ENCODE measurements at regions not wholly inside any gene's neighbourhood (a gene's known extent, or its start where the extent isn't known, plus 50 kb on each side); places are given as distances from the start of the nearest gene placed in this dataset.

GRCh38 chr15:31845791-31846190 is 184.5 kb upstream of the CHRNA7 start:
- ChIA-PET POLR2A (no interaction called here), CTCF (no interaction called here)
- no peaks in the 10 kb centered on the region for H3K4me1 ChIP-seq (ENCODE audit: control insufficient read depth in 2 of 2, insufficient read depth in 2 of 2, low read length in 2 of 2)
- no peak for DNase-seq
- no peaks in the 10 kb centered on the region for H3K9me3 ChIP-seq (ENCODE audit: control insufficient read depth in 2 of 3, low read length in 3 of 3)
- H3K4me3 ChIP-seq (ENCODE audit: low read length), result no peak overlapping the region
- Mint-ChIP-seq H3K4me1 (peaks cover 0 to 4% (median 0%) of the 10 kb centered on the region in 7 donors), H3K36me3 (peaks cover 0 to 7% (median 0%) of the 10 kb centered on the region in 5 donors), H3K4me3 (no peak overlapping the region), H3K27me3 (peaks cover 0 to 18% (median 17%) of the 10 kb centered on the region in 5 donors), H3K27ac (no peak overlapping the region), H3K9me3 (peaks cover 0 to 15% (median 4%) of the 10 kb centered on the region in 11 donors)
- H3K27ac ChIP-seq (ENCODE audit: low read depth, low read length), result no peak overlapping the region
- no peaks in the 10 kb centered on the region for H3K27me3 ChIP-seq (ENCODE audit: control insufficient read depth in 2 of 2, insufficient read depth in 2 of 2, low read length in 2 of 2)
- intact Hi-C loops (cut with micrococcal nuclease), result no loop called here
- H3K36me3 ChIP-seq (ENCODE audit: control insufficient read depth in 2 of 3, insufficient read depth in 3 of 3, low read length in 3 of 3), result no peaks in the 10 kb centered on the region
- ATAC-seq, result no peak

GRCh38 chr15:31847961-31848360 is 182.4 kb upstream of the CHRNA7 start:
- POLR2A ChIA-PET, result no interaction called here

DNA sequence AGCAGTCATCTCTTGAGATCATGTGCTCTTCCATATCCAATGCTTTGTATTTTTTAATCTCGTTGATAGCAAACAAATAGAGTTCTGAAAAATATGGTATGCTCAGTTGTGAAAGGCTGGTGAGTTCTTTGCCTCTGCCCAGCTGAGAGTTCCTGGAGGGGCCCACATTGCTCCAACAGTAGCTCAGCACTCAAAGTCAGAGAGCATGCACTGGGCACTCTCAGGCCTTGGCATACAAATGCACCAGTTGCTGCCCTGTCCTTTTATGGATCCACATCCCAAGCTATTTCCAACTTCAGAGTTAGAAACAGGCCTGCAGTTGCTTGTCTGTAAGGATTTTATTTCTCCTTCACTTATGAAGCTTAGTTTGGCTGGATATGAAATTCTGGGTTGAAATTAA is 181.7 kb upstream of the CHRNA7 start:
- CTCF ChIA-PET, result no interaction called here
- Mint-ChIP-seq H3K36me3 (peaks cover 0 to 13% (median 0%) of the 10 kb centered on the region in 5 donors), H3K27ac (no peak overlapping the region), H3K4me3 (no peak overlapping the region), H3K9me3 (peaks cover 2 to 29% (median 8%) of the 10 kb centered on the region in 11 donors), H3K27me3 (peaks cover 0 to 28% (median 23%) of the 10 kb centered on the region in 5 donors), H3K4me1 (peaks cover 0 to 4% (median 0%) of the 10 kb centered on the region in 7 donors)
- no peak for DNase-seq
- Histone ChIP-seq H3K4me1 (ENCODE audit: control insufficient read depth in 2 of 2, insufficient read depth in 2 of 2, low read length in 2 of 2) (no peaks in the 10 kb centered on the region), H3K27ac (ENCODE audit: low read depth, low read length) (no peak overlapping the region), H3K36me3 (ENCODE audit: control insufficient read depth in 2 of 3, insufficient read depth in 3 of 3, low read length in 3 of 3) (no peaks in the 10 kb centered on the region), H3K9me3 (ENCODE audit: control insufficient read depth in 2 of 3, low read length in 3 of 3) (no peaks in the 10 kb centered on the region), H3K27me3 (ENCODE audit: control insufficient read depth in 2 of 2, insufficient read depth in 2 of 2, low read length in 2 of 2) (no peaks in the 10 kb centered on the region), H3K4me3 (ENCODE audit: low read length) (no peak overlapping the region)
- POLR2A ChIA-PET, result no interaction called here
- no peak for ATAC-seq
- intact Hi-C loops (cut with micrococcal nuclease), result no loop called here

More at GRCh38 chr15:31847961-31848360, 182.4 kb upstream of the CHRNA7 start:
- no peak for ATAC-seq
- Histone ChIP-seq H3K4me1 (ENCODE audit: control insufficient read depth in 2 of 2, insufficient read depth in 2 of 2, low read length in 2 of 2) (no peaks in the 10 kb centered on the region), H3K27me3 (ENCODE audit: control insufficient read depth in 2 of 2, insufficient read depth in 2 of 2, low read length in 2 of 2) (no peaks in the 10 kb centered on the region), H3K27ac (ENCODE audit: low read depth, low read length) (no peak overlapping the region), H3K4me3 (ENCODE audit: low read length) (no peak overlapping the region), H3K9me3 (ENCODE audit: control insufficient read depth in 2 of 3, low read length in 3 of 3) (no peaks in the 10 kb centered on the region), H3K36me3 (ENCODE audit: control insufficient read depth in 2 of 3, insufficient read depth in 3 of 3, low read length in 3 of 3) (no peaks in the 10 kb centered on the region)
- Mint-ChIP-seq H3K4me1 (peaks cover 0 to 4% (median 0%) of the 10 kb centered on the region in 7 donors), H3K36me3 (peaks cover 0 to 13% (median 0%) of the 10 kb centered on the region in 5 donors), H3K27me3 (peaks cover 0 to 23% (median 17%) of the 10 kb centered on the region in 5 donors), H3K4me3 (no peak overlapping the region), H3K9me3 (peaks cover 2 to 22% (median 8%) of the 10 kb centered on the region in 11 donors), H3K27ac (no peak overlapping the region)
- DNase-seq, result no peak
- CTCF ChIA-PET, result no interaction called here
- intact Hi-C loops (cut with micrococcal nuclease), result no loop called here

GRCh38 chr15:31852933-31853799 is 177.1 kb upstream of the CHRNA7 start:
- H3K4me1 Mint-ChIP-seq, result no peaks in the 10 kb centered on the region
- Histone ChIP-seq H3K27ac (ENCODE audit: low read depth, low read length) (no peak overlapping the region), H3K27me3 (ENCODE audit: control insufficient read depth in 2 of 2, insufficient read depth in 2 of 2, low read length in 2 of 2) (no peaks in the 10 kb centered on the region), H3K36me3 (ENCODE audit: control insufficient read depth in 2 of 3, insufficient read depth in 3 of 3, low read length in 3 of 3) (no peaks in the 10 kb centered on the region), H3K4me1 (ENCODE audit: control insufficient read depth in 2 of 2, insufficient read depth in 2 of 2, low read length in 2 of 2) (no peaks in the 10 kb centered on the region), H3K4me3 (ENCODE audit: low read length) (no peak overlapping the region), H3K9me3 (ENCODE audit: control insufficient read depth in 2 of 3, low read length in 3 of 3) (no peaks in the 10 kb centered on the region)
- H3K9me3 Mint-ChIP-seq, result peaks cover 2 to 40% (median 13%) of the 10 kb centered on the region in 11 donors
- peaks cover 16 to 32% (median 17%) of the 10 kb centered on the region in 5 donors for H3K27me3 Mint-ChIP-seq
- intact Hi-C loops (cut with micrococcal nuclease), result no loop called here
- ChIA-PET POLR2A (no interaction called here), CTCF (no interaction called here)
- no peak for DNase-seq
- peaks cover 0 to 15% (median 0%) of the 10 kb centered on the region in 5 donors for H3K36me3 Mint-ChIP-seq
- ATAC-seq, result no peak
- H3K27ac Mint-ChIP-seq, result no peak overlapping the region
- no peak overlapping the region for H3K4me3 Mint-ChIP-seq

DNA sequence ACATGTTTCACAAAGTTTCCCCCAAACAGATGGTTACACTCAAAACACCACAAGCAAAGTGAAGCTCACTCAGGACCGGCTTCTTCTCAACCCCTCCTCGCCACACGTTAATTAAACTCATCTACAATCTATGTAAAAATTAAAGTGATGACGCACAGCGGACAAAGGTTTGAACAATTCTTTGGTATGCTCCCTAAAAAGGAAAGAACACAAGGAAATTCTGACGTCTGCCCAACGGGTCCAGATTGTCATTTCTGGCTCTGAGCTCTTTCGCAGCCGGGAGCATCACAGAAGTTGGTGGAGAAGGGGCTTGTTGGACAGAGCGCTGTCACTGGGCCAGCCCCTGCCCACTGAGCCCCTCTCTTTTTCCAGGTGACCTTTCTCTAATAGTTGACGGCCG is 173.7 kb upstream of the CHRNA7 start:
- ChIA-PET CTCF (no interaction called here), POLR2A (no interaction called here)
- ATAC-seq (no peak), DNase-seq (no peak)
- Mint-ChIP-seq H3K36me3 (peaks cover 0 to 5% (median 0%) of the 10 kb centered on the region in 5 donors), H3K4me1 (no peaks in the 10 kb centered on the region), H3K4me3 (no peak overlapping the region), H3K9me3 (peaks cover 0 to 18% (median 3%) of the 10 kb centered on the region in 11 donors), H3K27ac (no peak overlapping the region), H3K27me3 (peaks cover 13 to 24% (median 16%) of the 10 kb centered on the region in 5 donors)
- no peaks in the 10 kb centered on the region for H3K4me1 ChIP-seq (ENCODE audit: control insufficient read depth in 2 of 2, insufficient read depth in 2 of 2, low read length in 2 of 2)
- no peak overlapping the region for H3K27ac ChIP-seq (ENCODE audit: low read depth, low read length)
- H3K27me3 ChIP-seq (ENCODE audit: control insufficient read depth in 2 of 2, insufficient read depth in 2 of 2, low read length in 2 of 2), result no peaks in the 10 kb centered on the region
- no peaks in the 10 kb centered on the region for H3K9me3 ChIP-seq (ENCODE audit: control insufficient read depth in 2 of 3, low read length in 3 of 3)
- intact Hi-C loops (cut with micrococcal nuclease), result no loop called here
- no peaks in the 10 kb centered on the region for H3K36me3 ChIP-seq (ENCODE audit: control insufficient read depth in 2 of 3, insufficient read depth in 3 of 3, low read length in 3 of 3)
- H3K4me3 ChIP-seq (ENCODE audit: low read length), result no peak overlapping the region

DNA sequence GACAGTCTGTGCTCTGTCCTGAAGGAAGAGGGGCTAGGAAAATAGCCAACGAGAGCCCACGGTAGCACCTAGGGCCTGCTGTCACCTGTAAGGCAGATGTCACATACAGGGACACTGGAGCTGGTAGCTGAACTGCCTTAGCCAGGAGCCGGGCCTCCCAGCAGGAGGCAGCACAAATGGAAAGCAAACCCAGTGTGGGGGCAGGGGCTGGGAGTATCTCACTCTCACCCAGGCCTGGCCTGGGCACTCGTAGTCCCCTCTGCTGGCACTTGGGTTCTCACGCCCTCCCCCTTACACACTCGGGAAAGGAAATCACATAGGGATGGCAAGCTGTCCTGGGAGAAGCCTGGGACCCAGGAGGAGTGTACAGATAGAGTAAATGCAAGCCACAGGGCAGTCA is 173.1 kb upstream of the CHRNA7 start:
- peaks cover 0 to 5% (median 0%) of the 10 kb centered on the region in 5 donors for H3K36me3 Mint-ChIP-seq
- peaks cover 13 to 27% (median 18%) of the 10 kb centered on the region in 5 donors for H3K27me3 Mint-ChIP-seq
- POLR2A ChIA-PET, result no interaction called here

GRCh38 chr15:31858026-31858425 is 172.3 kb upstream of the CHRNA7 start:
- DNase-seq (no peak), ATAC-seq (no peak)
- intact Hi-C loops (cut with micrococcal nuclease), result no loop called here
- POLR2A ChIA-PET, result no interaction called here
- H3K27ac ChIP-seq (ENCODE audit: low read depth, low read length), result no peak overlapping the region
- no peaks in the 10 kb centered on the region for H3K9me3 ChIP-seq (ENCODE audit: control insufficient read depth in 2 of 3, low read length in 3 of 3)
- Mint-ChIP-seq H3K4me1 (no peaks in the 10 kb centered on the region), H3K4me3 (no peak overlapping the region), H3K36me3 (peaks cover 0 to 5% (median 0%) of the 10 kb centered on the region in 5 donors), H3K27me3 (peaks cover 14 to 31% (median 20%) of the 10 kb centered on the region in 5 donors), H3K27ac (no peak overlapping the region), H3K9me3 (peaks cover 0 to 17% (median 3%) of the 10 kb centered on the region in 11 donors)
- no peaks in the 10 kb centered on the region for H3K27me3 ChIP-seq (ENCODE audit: control insufficient read depth in 2 of 2, insufficient read depth in 2 of 2, low read length in 2 of 2)
- no peaks in the 10 kb centered on the region for H3K4me1 ChIP-seq (ENCODE audit: control insufficient read depth in 2 of 2, insufficient read depth in 2 of 2, low read length in 2 of 2)
- CTCF ChIA-PET, result no interaction called here
- no peak overlapping the region for H3K4me3 ChIP-seq (ENCODE audit: low read length)
- no peaks in the 10 kb centered on the region for H3K36me3 ChIP-seq (ENCODE audit: control insufficient read depth in 2 of 3, insufficient read depth in 3 of 3, low read length in 3 of 3)

More for the DNA sequence above, 173.1 kb upstream of the CHRNA7 start:
- H3K27ac Mint-ChIP-seq, result no peak overlapping the region
- Histone ChIP-seq H3K36me3 (ENCODE audit: control insufficient read depth in 2 of 3, insufficient read depth in 3 of 3, low read length in 3 of 3) (no peaks in the 10 kb centered on the region), H3K27ac (ENCODE audit: low read depth, low read length) (no peak overlapping the region), H3K27me3 (ENCODE audit: control insufficient read depth in 2 of 2, insufficient read depth in 2 of 2, low read length in 2 of 2) (no peaks in the 10 kb centered on the region), H3K4me3 (ENCODE audit: low read length) (no peak overlapping the region), H3K9me3 (ENCODE audit: control insufficient read depth in 2 of 3, low read length in 3 of 3) (no peaks in the 10 kb centered on the region), H3K4me1 (ENCODE audit: control insufficient read depth in 2 of 2, insufficient read depth in 2 of 2, low read length in 2 of 2) (no peaks in the 10 kb centered on the region)
- ATAC-seq, result no peak
- no peak for DNase-seq
- no peak overlapping the region for H3K4me3 Mint-ChIP-seq
- CTCF ChIA-PET, result no interaction called here
- intact Hi-C loops (cut with micrococcal nuclease), result no loop called here
- H3K9me3 Mint-ChIP-seq, result peaks cover 0 to 18% (median 3%) of the 10 kb centered on the region in 11 donors
- H3K4me1 Mint-ChIP-seq, result no peaks in the 10 kb centered on the region
